ENCODE measurements at regions not wholly inside any gene's neighbourhood (a gene's known extent, or its start where the extent isn't known, plus 50 kb on each side); places are given as distances from the start of the nearest gene placed in this dataset.

- no peaks in the 10 kb centered on the region for H3K9me3 ChIP-seq
- intact Hi-C loops (cut with DNase I; ENCODE audit: low total_unique reads), result no loop called here
- no peak overlapping the region for H3K4me3 ChIP-seq
- no peak for DNase-seq
- no peaks in the 10 kb centered on the region for H3K36me3 ChIP-seq
- H3K27me3 ChIP-seq, result no peaks in the 10 kb centered on the region
- H3K27ac ChIP-seq, result no peak overlapping the region
- no peaks in the 10 kb centered on the region for H3K4me1 ChIP-seq
- no peak for TF ChIP-seq CTCF (IDR thresholded peaks at IDR 0.05)
These were observed 70.8 kb upstream of the AKIRIN2 start for GRCh38 chr6:87772597-87773530.

- Histone ChIP-seq H3K4me3 (no peak overlapping the region), H3K27me3 (no peaks in the 10 kb centered on the region), H3K27ac (no peak overlapping the region), H3K9me3 (no peaks in the 10 kb centered on the region), H3K4me1 (no peaks in the 10 kb centered on the region), H3K36me3 (no peaks in the 10 kb centered on the region)
- no peak for DNase-seq
- no peak for TF ChIP-seq CTCF (IDR thresholded peaks at IDR 0.05)
- intact Hi-C loops (cut with DNase I; ENCODE audit: low total_unique reads), result no loop called here
These were observed 65.4 kb upstream of the AKIRIN2 start for GRCh38 chr6:87767478-87767877.

GRCh38 chr6:87766211-87766610 is 64.2 kb upstream of the AKIRIN2 start:
- DNase-seq, result no peak
- TF ChIP-seq CTCF (IDR thresholded peaks at IDR 0.05), result no peak
- no peaks in the 10 kb centered on the region for H3K36me3 ChIP-seq
- intact Hi-C loops (cut with DNase I; ENCODE audit: low total_unique reads), result no loop called here
- H3K27me3 ChIP-seq, result no peaks in the 10 kb centered on the region
- H3K27ac ChIP-seq, result no peak overlapping the region
- no peak overlapping the region for H3K4me3 ChIP-seq
- no peaks in the 10 kb centered on the region for H3K4me1 ChIP-seq
- no peaks in the 10 kb centered on the region for H3K9me3 ChIP-seq

GRCh38 chr6:87763901-87764300 is 61.9 kb upstream of the AKIRIN2 start:
- intact Hi-C loops (cut with DNase I; ENCODE audit: low total_unique reads), result no loop called here
- TF ChIP-seq CTCF (IDR thresholded peaks at IDR 0.05), result no peak
- no peak overlapping the region for H3K27ac ChIP-seq

GRCh38 chr6:87763276-87763675 is 61.2 kb upstream of the AKIRIN2 start:
- no peak for TF ChIP-seq CTCF (IDR thresholded peaks at IDR 0.05)

More at GRCh38 chr6:87763901-87764300, 61.9 kb upstream of the AKIRIN2 start:
- Histone ChIP-seq H3K9me3 (no peaks in the 10 kb centered on the region), H3K27me3 (no peaks in the 10 kb centered on the region), H3K4me1 (peaks cover 0 to 13% (median 3%) of the 10 kb centered on the region in 4 donors), H3K36me3 (no peaks in the 10 kb centered on the region), H3K4me3 (no peak overlapping the region)
- DNase-seq, result no peak

More at GRCh38 chr6:87763276-87763675, 61.2 kb upstream of the AKIRIN2 start:
- no peak for DNase-seq
- Histone ChIP-seq H3K4me1 (peaks cover 0 to 13% (median 3%) of the 10 kb centered on the region in 4 donors), H3K27ac (no peak overlapping the region), H3K27me3 (no peaks in the 10 kb centered on the region), H3K36me3 (no peaks in the 10 kb centered on the region), H3K9me3 (no peaks in the 10 kb centered on the region), H3K4me3 (no peak overlapping the region)
- intact Hi-C loops (cut with DNase I; ENCODE audit: low total_unique reads), result no loop called here
